PC-9 (cell line): ENCODE measurements at regions not wholly inside any gene's neighbourhood (a gene's known extent, or its start where the extent isn't known, plus 50 kb on each side); places are given as distances from the start of the nearest gene placed in this dataset.

ENCODE experiments used
- BruUV-seq: library from RNA; stranded (reverse); fragments of 400-500 nt; replicated peaks from 2 replicates; lab custom pipeline; 2021; lab: Mats Ljungman, UMichigan
- CTCF ChIA-PET: fragments of 300-600 bp; sonication (Branson Sonifier 250); formaldehyde crosslinking; loops from one replicate; lab custom pipeline; 2022; ENCODE audit warnings: antibody characterized with exemption; lab: Charles Lee
- POLR2A ChIA-PET: fragments of 300-600 bp; sonication (Branson Sonifier 250); formaldehyde crosslinking; loops from one replicate; lab custom pipeline; 2022; ENCODE audit warnings: antibody characterized with exemption; ENCODE audit not compliant: unreplicated experiment; lab: Charles Lee
- DNase-seq, 2 experiments: peaks; one replicate each; pipeline versions ENCODE4 v3.0.0 to v3.0.0-alpha.2; 2015 to 2022; ENCODE audit warnings: mixed read lengths in 1 of 2
- H2AFZ ChIP-seq: fragments of 200-600 bp; sonication (generic); 2 replicates; pipeline ENCODE4 v1.8.1; 2017; ENCODE audit warnings: antibody characterized with exemption
- H3F3A ChIP-seq: fragments of 200-600 bp; sonication (generic); 2 replicates; pipeline ENCODE4 v1.8.1; 2017; ENCODE audit warnings: antibody characterized with exemption, mild to moderate bottlenecking, low read depth; ENCODE audit not compliant: insufficient read depth
- H3K27ac ChIP-seq: fragments of 200-600 bp; sonication (generic); 2 replicates; pipeline ENCODE4 v1.6.1; 2016; ENCODE audit warnings: mixed run types
- H3K27me3 ChIP-seq: fragments of 200-600 bp; sonication (generic); 2 replicates; pipeline ENCODE4 v1.6.1; 2016; ENCODE audit warnings: low read depth, mixed run types; ENCODE audit not compliant: insufficient read depth
- H3K36me3 ChIP-seq: fragments of 200-600 bp; sonication (generic); 2 replicates; pipeline ENCODE4 v1.6.1; 2016; ENCODE audit warnings: low read depth, mixed run types
- H3K4me1 ChIP-seq: fragments of 200-600 bp; sonication (generic); replicated peaks from 2 replicates; pipeline ENCODE4 v1.6.1; 2016; ENCODE audit warnings: mixed run types; ENCODE audit not compliant: insufficient read depth
- H3K4me2 ChIP-seq: fragments of 200-600 bp; sonication (generic); 2 replicates; pipeline ENCODE4 v1.6.1; 2017; ENCODE audit warnings: mixed run types
- H3K4me3 ChIP-seq: fragments of 200-600 bp; sonication (generic); 2 replicates; pipeline ENCODE4 v1.6.1; 2016; ENCODE audit warnings: mixed run types
- H3K79me2 ChIP-seq: fragments of 200-600 bp; sonication (generic); 2 replicates; pipeline ENCODE4 v1.6.1; 2017; ENCODE audit warnings: low read depth, mixed run types
- H3K9me2 ChIP-seq: fragments of 200-600 bp; sonication (generic); 2 replicates; pipeline ENCODE4 v1.8.1; 2017; ENCODE audit warnings: mild to moderate bottlenecking; ENCODE audit not compliant: insufficient read depth
- H3K9me3 ChIP-seq: fragments of 200-600 bp; sonication (generic); 2 replicates; pipeline ENCODE4 v1.8.1; 2016; ENCODE audit warnings: low read depth; ENCODE audit not compliant: insufficient read depth
- H4K20me1 ChIP-seq: fragments of 200-600 bp; sonication (generic); 2 replicates; pipeline ENCODE4 v1.8.1; 2017; ENCODE audit not compliant: insufficient read depth
- EZH2 ChIP-seq: fragments of 200-600 bp; sonication (generic); IDR thresholded peaks from 2 replicates; pipeline ENCODE4 v1.8.0; 2017; ENCODE audit warnings: antibody characterized with exemption, low read depth
- intact Hi-C: fragments of 100-400 bp; cut with micrococcal nuclease; formaldehyde crosslinking; loops from one replicate; pipeline ENCODE4 v1.10.0; 2022; ENCODE audit not compliant: unreplicated experiment
- TF ChIP-seq, protein P1 (sequence below): fragments of 200-600 bp; sonication (generic); conservative IDR thresholded peaks from 2 replicates; pipeline ENCODE4 v1.6.1; 2017; ENCODE audit warnings: mixed run types, antibody characterized with exemption, mild to moderate bottlenecking, moderate library complexity

- Histone ChIP-seq H3K27ac (no peak overlapping the region), H3F3A (no peaks in the 10 kb centered on the region), H3K9me2 (no peaks in the 10 kb centered on the region), H3K36me3 (no peaks in the 10 kb centered on the region), H3K4me3 (no peak overlapping the region), H3K4me1 (no peaks in the 10 kb centered on the region), H2AFZ (no peak overlapping the region), H3K9me3 (no peaks in the 10 kb centered on the region), H3K27me3 (peaks cover 15% of the 10 kb centered on the region; the same call in 1 of the 2 replicates), H4K20me1 (no peaks in the 10 kb centered on the region), H3K4me2 (no peak overlapping the region), H3K79me2 (no peaks in the 10 kb centered on the region)
- no peak for DNase-seq
- no TSS peak for BruUV-seq
- ChIA-PET CTCF (no interaction called here), POLR2A (no interaction called here)
- TF ChIP-seq EZH2 = no peak
- TF ChIP-seq, protein P1, sequence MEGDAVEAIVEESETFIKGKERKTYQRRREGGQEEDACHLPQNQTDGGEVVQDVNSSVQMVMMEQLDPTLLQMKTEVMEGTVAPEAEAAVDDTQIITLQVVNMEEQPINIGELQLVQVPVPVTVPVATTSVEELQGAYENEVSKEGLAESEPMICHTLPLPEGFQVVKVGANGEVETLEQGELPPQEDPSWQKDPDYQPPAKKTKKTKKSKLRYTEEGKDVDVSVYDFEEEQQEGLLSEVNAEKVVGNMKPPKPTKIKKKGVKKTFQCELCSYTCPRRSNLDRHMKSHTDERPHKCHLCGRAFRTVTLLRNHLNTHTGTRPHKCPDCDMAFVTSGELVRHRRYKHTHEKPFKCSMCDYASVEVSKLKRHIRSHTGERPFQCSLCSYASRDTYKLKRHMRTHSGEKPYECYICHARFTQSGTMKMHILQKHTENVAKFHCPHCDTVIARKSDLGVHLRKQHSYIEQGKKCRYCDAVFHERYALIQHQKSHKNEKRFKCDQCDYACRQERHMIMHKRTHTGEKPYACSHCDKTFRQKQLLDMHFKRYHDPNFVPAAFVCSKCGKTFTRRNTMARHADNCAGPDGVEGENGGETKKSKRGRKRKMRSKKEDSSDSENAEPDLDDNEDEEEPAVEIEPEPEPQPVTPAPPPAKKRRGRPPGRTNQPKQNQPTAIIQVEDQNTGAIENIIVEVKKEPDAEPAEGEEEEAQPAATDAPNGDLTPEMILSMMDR = no peak
- intact Hi-C loops = no loop called here
These were observed 478.2 kb upstream of the CCL2 start for GRCh38 chr17:33776903-33777302.

DNA sequence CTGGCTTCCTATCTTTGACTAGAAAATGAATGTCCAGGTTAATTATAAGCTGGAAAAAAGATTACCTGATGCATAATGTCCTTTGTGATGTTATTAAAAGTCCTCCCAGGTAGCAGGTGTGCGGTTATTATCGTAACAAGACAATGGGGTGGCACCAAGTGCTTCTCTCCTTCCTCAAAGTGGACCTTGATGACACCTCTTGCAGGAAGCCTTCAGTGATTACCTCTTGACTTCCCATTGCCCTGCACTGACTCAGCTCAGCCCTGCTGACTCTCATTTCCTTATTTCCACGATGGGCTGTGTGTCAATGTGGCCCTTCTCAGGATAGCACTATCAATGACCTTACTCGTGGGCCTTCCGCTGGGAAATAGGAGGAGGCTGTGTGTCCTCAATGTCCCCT, 477.4 kb upstream of the CCL2 start:
- H2AFZ ChIP-seq = no peak overlapping the region

DNA sequence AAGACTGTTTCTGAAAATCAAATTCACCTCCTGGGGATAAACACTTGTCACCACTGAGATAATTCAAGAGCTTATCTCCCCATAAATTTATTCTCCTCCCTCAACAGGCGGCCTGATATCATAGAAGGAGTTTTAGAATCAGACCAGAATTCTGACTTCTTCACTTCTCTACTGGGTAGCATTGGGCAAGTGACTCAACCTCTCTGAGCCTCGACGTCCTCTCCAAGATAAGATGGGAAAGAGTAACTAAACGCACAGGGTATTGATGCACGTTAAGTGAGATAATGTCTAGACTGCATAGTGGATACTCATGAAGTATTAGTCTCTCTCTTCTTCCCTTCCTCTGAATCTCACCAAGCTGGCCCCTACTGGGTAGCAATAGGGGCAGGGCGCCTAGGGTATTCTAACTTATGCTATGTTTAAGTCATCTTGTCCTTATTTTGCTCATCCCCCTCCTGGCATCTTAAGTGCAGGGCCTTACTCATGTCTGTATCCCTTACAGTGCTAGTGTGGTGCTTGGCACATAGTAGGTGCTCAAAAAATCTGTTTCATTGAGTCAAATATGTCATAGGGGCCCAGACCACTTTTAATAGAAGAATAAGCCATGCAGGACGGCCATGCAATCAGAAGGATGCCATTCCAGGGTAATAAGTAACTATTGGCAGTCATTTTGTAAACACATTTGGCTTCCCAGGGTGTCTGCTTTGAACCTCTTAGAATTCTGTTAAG, 476.4 kb upstream of the CCL2 start:
- Histone ChIP-seq H3K36me3 (no peaks in the 10 kb centered on the region), H3K27me3 (peaks cover 21% of the 10 kb centered on the region), H3F3A (no peaks in the 10 kb centered on the region), H3K9me3 (no peaks in the 10 kb centered on the region), H3K27ac (no peak overlapping the region), H2AFZ (no peak overlapping the region), H4K20me1 (no peaks in the 10 kb centered on the region), H3K79me2 (no peaks in the 10 kb centered on the region), H3K9me2 (no peaks in the 10 kb centered on the region), H3K4me3 (no peak overlapping the region), H3K4me2 (no peak overlapping the region), H3K4me1 (no peaks in the 10 kb centered on the region)
- no TSS peak for BruUV-seq
- DNase-seq = no peak
- TF ChIP-seq EZH2 = no peak
- TF ChIP-seq, protein P1 = no peak
- ChIA-PET CTCF (interaction anchor here (0.7 kb wide), 1 partner anchor 705 kb away, joined by 3 read pairs; no protein-coding TSS in a partner anchor), POLR2A (no interaction called here)
- intact Hi-C loops = loop anchor here (1.0 kb wide), 1 partner anchor 368 kb away; no protein-coding TSS in a partner anchor

More for the DNA sequence above, 477.4 kb upstream of the CCL2 start:
- no peak overlapping the region for H3K27ac ChIP-seq
- no peaks in the 10 kb centered on the region for H3K4me1 ChIP-seq
- no peaks in the 10 kb centered on the region for H3K9me3 ChIP-seq
- no peak for TF ChIP-seq EZH2
- TF ChIP-seq, protein P1 = no peak
- no TSS peak for BruUV-seq
- peaks cover 21% of the 10 kb centered on the region for H3K27me3 ChIP-seq
- H3K36me3 ChIP-seq = no peaks in the 10 kb centered on the region
- H3K9me2 ChIP-seq = no peaks in the 10 kb centered on the region
- CTCF ChIA-PET = no interaction called here
- no peaks in the 10 kb centered on the region for H3K79me2 ChIP-seq
- no peaks in the 10 kb centered on the region for H3F3A ChIP-seq
- no peaks in the 10 kb centered on the region for H4K20me1 ChIP-seq
- intact Hi-C loops = no loop called here
- H3K4me2 ChIP-seq = no peak overlapping the region
- no peak for DNase-seq
- POLR2A ChIA-PET = no interaction called here
- no peak overlapping the region for H3K4me3 ChIP-seq
